Epithelial cell of esophagus (primary cell): ENCODE measurements at regions not wholly inside any gene's neighbourhood (a gene's known extent, or its start where the extent isn't known, plus 50 kb on each side); places are given as distances from the start of the nearest gene placed in this dataset.

ENCODE experiments used
- DNase-seq: peaks from one replicate; pipeline ENCODE4 v3.0.0; 2010; ENCODE audit warnings: low read depth
- H3K4me3 ChIP-seq: 2 replicates; pipeline ENCODE4 v1.5.1; 2011; ENCODE audit warnings: mild to moderate bottlenecking, low read length, control low read depth
- TF ChIP-seq, protein P1 (sequence below): IDR thresholded peaks from 2 replicates; pipeline ENCODE4 v1.5.1; 2011; ENCODE audit warnings: low read depth, mild to moderate bottlenecking, low read length, control low read depth, inconsistent platforms; ENCODE audit not compliant: insufficient read depth; ENCODE audit errors: missing control alignments

GRCh38 chr4:115920637-115921036 is 807.2 kb upstream of the NDST4 start:
- TF ChIP-seq, protein P1, sequence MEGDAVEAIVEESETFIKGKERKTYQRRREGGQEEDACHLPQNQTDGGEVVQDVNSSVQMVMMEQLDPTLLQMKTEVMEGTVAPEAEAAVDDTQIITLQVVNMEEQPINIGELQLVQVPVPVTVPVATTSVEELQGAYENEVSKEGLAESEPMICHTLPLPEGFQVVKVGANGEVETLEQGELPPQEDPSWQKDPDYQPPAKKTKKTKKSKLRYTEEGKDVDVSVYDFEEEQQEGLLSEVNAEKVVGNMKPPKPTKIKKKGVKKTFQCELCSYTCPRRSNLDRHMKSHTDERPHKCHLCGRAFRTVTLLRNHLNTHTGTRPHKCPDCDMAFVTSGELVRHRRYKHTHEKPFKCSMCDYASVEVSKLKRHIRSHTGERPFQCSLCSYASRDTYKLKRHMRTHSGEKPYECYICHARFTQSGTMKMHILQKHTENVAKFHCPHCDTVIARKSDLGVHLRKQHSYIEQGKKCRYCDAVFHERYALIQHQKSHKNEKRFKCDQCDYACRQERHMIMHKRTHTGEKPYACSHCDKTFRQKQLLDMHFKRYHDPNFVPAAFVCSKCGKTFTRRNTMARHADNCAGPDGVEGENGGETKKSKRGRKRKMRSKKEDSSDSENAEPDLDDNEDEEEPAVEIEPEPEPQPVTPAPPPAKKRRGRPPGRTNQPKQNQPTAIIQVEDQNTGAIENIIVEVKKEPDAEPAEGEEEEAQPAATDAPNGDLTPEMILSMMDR: no peak
- H3K4me3 ChIP-seq: no peak overlapping the region

GRCh38 chr4:115918149-115918548 is 804.7 kb upstream of the NDST4 start:
- no peak overlapping the region for H3K4me3 ChIP-seq
- TF ChIP-seq, protein P1: no peak
- DNase-seq: no peak

More at GRCh38 chr4:115920637-115921036, 807.2 kb upstream of the NDST4 start:
- no peak for DNase-seq

DNA sequence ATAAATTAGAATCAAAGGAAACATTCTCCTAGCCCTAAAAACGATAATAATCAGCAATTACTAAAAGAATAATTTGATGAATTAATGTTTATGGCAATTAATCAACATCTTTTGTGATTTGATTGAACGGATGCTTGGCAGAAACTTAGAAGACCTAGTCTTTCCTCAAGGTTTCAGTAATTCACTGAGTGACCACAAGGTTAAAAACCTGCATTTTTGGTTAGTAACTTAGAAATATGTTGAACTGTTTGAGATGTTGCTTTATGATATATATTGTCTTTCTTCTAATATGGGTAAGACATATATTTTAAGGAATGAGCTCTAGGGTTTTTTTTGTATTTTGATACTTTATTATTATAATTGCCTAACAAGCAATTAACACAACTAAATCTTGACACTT is 793.0 kb upstream of the NDST4 start:
- H3K4me3 ChIP-seq: no peak overlapping the region
- no peak for DNase-seq
- TF ChIP-seq, protein P1: no peak

DNA sequence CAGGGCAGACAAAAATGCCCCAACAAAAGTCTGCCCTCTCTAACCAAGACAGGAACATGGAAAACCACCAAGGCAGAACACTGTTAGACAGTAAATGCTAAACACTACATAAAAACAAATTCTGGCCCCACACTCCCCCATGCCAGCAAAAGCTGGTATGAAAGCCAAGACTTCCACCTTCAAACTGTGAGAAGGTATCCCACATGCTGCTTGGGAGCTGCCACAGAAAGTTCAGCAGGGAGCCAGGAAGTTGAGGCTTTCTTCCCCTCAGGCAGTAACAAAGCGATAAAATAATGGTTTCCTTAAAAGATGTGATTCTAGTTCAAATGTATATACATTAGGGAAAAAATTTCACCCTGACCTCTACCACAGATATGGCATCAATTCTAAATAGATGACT is 770.4 kb upstream of the NDST4 start:
- DNase-seq: no peak
- TF ChIP-seq, protein P1: no peak

DNA sequence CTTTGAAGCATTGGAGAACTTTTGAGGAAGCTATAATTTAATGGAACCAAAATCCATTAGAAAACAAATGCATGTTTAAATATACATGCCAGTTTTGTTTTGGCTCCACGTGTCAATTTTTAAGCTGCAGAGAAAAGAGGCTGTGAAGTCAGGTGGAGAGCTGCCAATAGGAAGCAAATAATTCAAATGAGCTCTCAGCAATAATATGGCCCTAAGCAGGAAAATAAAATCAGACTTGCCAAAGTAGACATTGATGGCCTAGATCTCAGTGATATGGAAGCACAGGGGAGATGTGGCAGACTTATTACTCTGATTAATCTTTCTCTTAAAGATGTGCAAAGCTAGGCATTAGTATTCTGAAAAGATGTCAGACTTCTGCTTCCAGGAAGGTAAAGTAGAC is 769.8 kb upstream of the NDST4 start:
- no peak for DNase-seq
- H3K4me3 ChIP-seq: no peak overlapping the region
- TF ChIP-seq, protein P1: no peak

More for the DNA sequence above, 770.4 kb upstream of the NDST4 start:
- no peak overlapping the region for H3K4me3 ChIP-seq

- H3K4me3 ChIP-seq: no peak overlapping the region
- TF ChIP-seq, protein P1: no peak
- no peak for DNase-seq
Observed at GRCh38 chr4:115873048-115873447, 759.6 kb upstream of the NDST4 start.

GRCh38 chr4:115871596-115871995 is 758.2 kb upstream of the NDST4 start:
- no peak overlapping the region for H3K4me3 ChIP-seq
- TF ChIP-seq, protein P1: no peak
- no peak for DNase-seq
